ENCODE measurements at regions not wholly inside any gene's neighbourhood (a gene's known extent, or its start where the extent isn't known, plus 50 kb on each side); places are given as distances from the start of the nearest gene placed in this dataset.

DNA sequence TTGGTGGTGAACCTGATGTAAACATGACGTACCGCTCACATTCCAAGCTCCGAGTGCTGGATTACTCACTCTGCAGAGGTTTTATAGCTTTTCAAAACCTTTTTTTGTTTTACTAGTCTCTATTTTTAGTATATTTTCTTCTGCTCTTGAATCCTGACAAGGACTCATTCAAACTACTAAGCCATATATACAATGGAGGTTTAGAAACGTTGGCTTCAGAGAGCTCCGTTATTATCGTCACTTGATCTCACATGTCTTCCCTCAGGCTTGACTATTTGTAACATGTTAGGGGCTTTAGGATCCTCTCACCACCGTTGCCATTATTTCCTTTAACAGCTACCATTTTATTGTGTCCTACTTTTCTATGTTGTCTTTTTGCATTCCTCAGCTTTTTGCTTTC lies 1321.5 kb upstream of the FLRT2 start:
- Histone ChIP-seq H3K27me3 (ENCODE audit: insufficient read depth, poor library complexity, severe bottlenecking) (no peaks in the 10 kb centered on the region), H3K27ac (replicated peaks) (no peak overlapping the region), H3K4me3 (replicated peaks; ENCODE audit: insufficient read depth, low read length) (no peak overlapping the region)
- TF ChIP-seq POLR2AphosphoS5 (IDR thresholded peaks at IDR 0.05; ENCODE audit: low read depth): no peak
- TF ChIP-seq, protein P1, sequence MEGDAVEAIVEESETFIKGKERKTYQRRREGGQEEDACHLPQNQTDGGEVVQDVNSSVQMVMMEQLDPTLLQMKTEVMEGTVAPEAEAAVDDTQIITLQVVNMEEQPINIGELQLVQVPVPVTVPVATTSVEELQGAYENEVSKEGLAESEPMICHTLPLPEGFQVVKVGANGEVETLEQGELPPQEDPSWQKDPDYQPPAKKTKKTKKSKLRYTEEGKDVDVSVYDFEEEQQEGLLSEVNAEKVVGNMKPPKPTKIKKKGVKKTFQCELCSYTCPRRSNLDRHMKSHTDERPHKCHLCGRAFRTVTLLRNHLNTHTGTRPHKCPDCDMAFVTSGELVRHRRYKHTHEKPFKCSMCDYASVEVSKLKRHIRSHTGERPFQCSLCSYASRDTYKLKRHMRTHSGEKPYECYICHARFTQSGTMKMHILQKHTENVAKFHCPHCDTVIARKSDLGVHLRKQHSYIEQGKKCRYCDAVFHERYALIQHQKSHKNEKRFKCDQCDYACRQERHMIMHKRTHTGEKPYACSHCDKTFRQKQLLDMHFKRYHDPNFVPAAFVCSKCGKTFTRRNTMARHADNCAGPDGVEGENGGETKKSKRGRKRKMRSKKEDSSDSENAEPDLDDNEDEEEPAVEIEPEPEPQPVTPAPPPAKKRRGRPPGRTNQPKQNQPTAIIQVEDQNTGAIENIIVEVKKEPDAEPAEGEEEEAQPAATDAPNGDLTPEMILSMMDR (IDR thresholded peaks at IDR 0.05; ENCODE audit: insufficient read depth, low read length): no peak
- TF ChIP-seq, protein P2, sequence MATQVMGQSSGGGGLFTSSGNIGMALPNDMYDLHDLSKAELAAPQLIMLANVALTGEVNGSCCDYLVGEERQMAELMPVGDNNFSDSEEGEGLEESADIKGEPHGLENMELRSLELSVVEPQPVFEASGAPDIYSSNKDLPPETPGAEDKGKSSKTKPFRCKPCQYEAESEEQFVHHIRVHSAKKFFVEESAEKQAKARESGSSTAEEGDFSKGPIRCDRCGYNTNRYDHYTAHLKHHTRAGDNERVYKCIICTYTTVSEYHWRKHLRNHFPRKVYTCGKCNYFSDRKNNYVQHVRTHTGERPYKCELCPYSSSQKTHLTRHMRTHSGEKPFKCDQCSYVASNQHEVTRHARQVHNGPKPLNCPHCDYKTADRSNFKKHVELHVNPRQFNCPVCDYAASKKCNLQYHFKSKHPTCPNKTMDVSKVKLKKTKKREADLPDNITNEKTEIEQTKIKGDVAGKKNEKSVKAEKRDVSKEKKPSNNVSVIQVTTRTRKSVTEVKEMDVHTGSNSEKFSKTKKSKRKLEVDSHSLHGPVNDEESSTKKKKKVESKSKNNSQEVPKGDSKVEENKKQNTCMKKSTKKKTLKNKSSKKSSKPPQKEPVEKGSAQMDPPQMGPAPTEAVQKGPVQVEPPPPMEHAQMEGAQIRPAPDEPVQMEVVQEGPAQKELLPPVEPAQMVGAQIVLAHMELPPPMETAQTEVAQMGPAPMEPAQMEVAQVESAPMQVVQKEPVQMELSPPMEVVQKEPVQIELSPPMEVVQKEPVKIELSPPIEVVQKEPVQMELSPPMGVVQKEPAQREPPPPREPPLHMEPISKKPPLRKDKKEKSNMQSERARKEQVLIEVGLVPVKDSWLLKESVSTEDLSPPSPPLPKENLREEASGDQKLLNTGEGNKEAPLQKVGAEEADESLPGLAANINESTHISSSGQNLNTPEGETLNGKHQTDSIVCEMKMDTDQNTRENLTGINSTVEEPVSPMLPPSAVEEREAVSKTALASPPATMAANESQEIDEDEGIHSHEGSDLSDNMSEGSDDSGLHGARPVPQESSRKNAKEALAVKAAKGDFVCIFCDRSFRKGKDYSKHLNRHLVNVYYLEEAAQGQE (IDR thresholded peaks at IDR 0.05; ENCODE audit: insufficient replicate concordance, low read depth): no peak
- no peak for DNase-seq (ENCODE audit: low read depth in 1 of 2, low spot score in 1 of 2)

DNA sequence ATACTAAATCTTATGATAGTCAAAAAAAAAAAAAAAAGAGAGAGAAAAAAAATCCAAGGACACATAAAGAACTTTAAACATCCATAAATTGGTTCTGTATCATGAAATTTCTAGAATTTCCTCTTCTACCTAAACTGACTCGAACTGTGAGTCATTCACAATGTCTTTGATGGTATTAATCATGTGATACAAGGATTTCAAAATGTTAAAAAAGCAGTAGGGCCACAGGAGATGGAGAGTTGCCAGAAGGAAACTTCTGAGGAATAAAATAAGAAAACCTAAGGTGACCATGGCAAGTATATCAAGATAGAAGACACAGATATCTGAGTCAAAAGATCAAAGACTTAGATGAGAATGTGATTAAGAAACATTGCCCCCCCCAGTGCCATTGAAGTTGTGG lies 1320.9 kb upstream of the FLRT2 start:
- no peak overlapping the region for H3K27ac ChIP-seq (replicated peaks)
- H3K4me3 ChIP-seq (replicated peaks; ENCODE audit: insufficient read depth, low read length): no peak overlapping the region
- no peak for DNase-seq (ENCODE audit: low read depth in 1 of 2, low spot score in 1 of 2)
- H3K27me3 ChIP-seq (ENCODE audit: insufficient read depth, poor library complexity, severe bottlenecking): no peaks in the 10 kb centered on the region
- TF ChIP-seq GABPA (IDR thresholded peaks at IDR 0.05; ENCODE audit: low read depth): no peak
- TF ChIP-seq, protein P2 (IDR thresholded peaks at IDR 0.05; ENCODE audit: insufficient replicate concordance, low read depth): no peak
- no peak for TF ChIP-seq SPI1 (IDR thresholded peaks at IDR 0.05; ENCODE audit: borderline replicate concordance, low read depth)
- TF ChIP-seq, protein P1 (IDR thresholded peaks at IDR 0.05; ENCODE audit: insufficient read depth, low read length): no peak
- no peak for TF ChIP-seq POLR2AphosphoS5 (IDR thresholded peaks at IDR 0.05; ENCODE audit: low read depth)

DNA sequence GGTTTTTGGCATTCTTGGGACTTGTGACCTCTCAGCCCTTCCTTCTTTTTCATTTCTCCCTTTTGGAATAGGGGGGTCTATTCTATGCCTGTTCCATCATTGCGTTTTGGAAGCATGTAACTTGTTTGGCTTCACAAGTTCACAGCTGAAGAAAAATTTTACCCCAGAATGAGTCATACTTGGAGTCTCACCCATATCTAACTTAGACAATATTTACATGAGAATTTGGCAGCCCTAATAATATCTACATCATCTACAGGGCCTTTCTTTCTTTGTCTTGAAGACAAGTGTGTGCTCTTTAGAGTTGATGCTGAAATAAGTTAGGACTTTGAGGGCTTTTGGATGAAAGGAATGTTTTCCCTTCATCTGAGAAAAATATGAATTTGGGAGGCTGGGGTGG lies 1312.9 kb upstream of the FLRT2 start:
- H3K27ac ChIP-seq (replicated peaks): no peak overlapping the region
- TF ChIP-seq SPI1 (IDR thresholded peaks at IDR 0.05; ENCODE audit: borderline replicate concordance, low read depth): no peak
- TF ChIP-seq, protein P1 (IDR thresholded peaks at IDR 0.05; ENCODE audit: insufficient read depth, low read length): no peak
- TF ChIP-seq GABPA (IDR thresholded peaks at IDR 0.05; ENCODE audit: low read depth): no peak
- H3K27me3 ChIP-seq (ENCODE audit: insufficient read depth, poor library complexity, severe bottlenecking): no peaks in the 10 kb centered on the region
- DNase-seq (ENCODE audit: low read depth in 1 of 2, low spot score in 1 of 2): no peak
- H3K4me3 ChIP-seq (replicated peaks; ENCODE audit: insufficient read depth, low read length): no peak overlapping the region

DNA sequence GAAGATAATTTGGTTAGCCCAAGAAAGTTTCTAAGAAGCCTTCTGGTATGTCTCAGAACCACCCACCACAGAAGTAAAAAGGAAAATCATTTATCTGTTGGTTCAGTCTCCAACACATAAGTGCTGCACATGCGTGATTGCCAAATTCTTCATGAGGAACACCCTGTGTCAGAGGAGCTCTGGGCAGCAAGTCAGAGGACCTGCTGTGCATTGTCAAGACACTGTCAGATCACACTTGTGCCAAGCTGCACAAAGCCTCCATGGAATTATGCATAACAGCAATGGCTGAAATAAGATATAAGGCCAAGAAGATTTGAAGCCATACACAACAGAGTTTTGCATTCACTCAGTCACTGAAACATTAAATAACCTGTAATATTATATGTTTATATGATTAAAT lies 1304.7 kb upstream of the FLRT2 start:
- Histone ChIP-seq H3K27ac (replicated peaks) (no peak overlapping the region), H3K4me3 (replicated peaks; ENCODE audit: insufficient read depth, low read length) (no peak overlapping the region)
- no peak for DNase-seq (ENCODE audit: low read depth in 1 of 2, low spot score in 1 of 2)

More for the DNA sequence above, 1304.7 kb upstream of the FLRT2 start:
- TF ChIP-seq GABPA (IDR thresholded peaks at IDR 0.05; ENCODE audit: low read depth) (no peak), SPI1 (IDR thresholded peaks at IDR 0.05; ENCODE audit: borderline replicate concordance, low read depth) (no peak), POLR2AphosphoS5 (IDR thresholded peaks at IDR 0.05; ENCODE audit: low read depth) (no peak)
- TF ChIP-seq, protein P1 (IDR thresholded peaks at IDR 0.05; ENCODE audit: insufficient read depth, low read length): no peak
- TF ChIP-seq, protein P2 (IDR thresholded peaks at IDR 0.05; ENCODE audit: insufficient replicate concordance, low read depth): no peak
- no peaks in the 10 kb centered on the region for H3K27me3 ChIP-seq (ENCODE audit: insufficient read depth, poor library complexity, severe bottlenecking)
